GM12891 (cell line): ENCODE measurements at regions not wholly inside any gene's neighbourhood (a gene's known extent, or its start where the extent isn't known, plus 50 kb on each side); places are given as distances from the start of the nearest gene placed in this dataset.
"Not testable (repeated sequence)": the region's sequence is repeated elsewhere in the genome, so short reads cannot be mapped to it uniquely, and the experiment has no call there.

Experiments used
- DNase-seq: peaks from one replicate; pipeline ENCODE4 v3.0.0; 2011; ENCODE audit warnings: low spot score; ENCODE audit not compliant: insufficient read length
- FAIRE-seq: peaks from 2 replicates; lab custom pipeline; 2011; peaks lifted over from hg19 to GRCh38; lab: Jason Lieb, UNC
- PAX5 ChIP-seq: IDR thresholded peaks from 2 replicates; pipeline ENCODE4 v1.6.1; 2011; ENCODE audit warnings: low read length, moderate library complexity, mild to moderate bottlenecking; ENCODE audit not compliant: insufficient read depth, severe bottlenecking
- POLR2A ChIP-seq: IDR thresholded peaks from 2 replicates; pipeline ENCODE4 v1.6.1; 2011; ENCODE audit warnings: low read depth, low read length, control low read depth
- POLR2AphosphoS5 ChIP-seq: IDR thresholded peaks from 2 replicates; pipeline ENCODE4 v1.6.1; 2011; ENCODE audit warnings: low read depth, low read length, control low read depth
- POU2F2 ChIP-seq: IDR thresholded peaks from 2 replicates; pipeline ENCODE4 v1.6.1; 2011; ENCODE audit warnings: low read depth, mild to moderate bottlenecking, control low read depth, low read length, moderate library complexity
- SPI1 ChIP-seq: IDR thresholded peaks from 2 replicates; pipeline ENCODE4 v1.6.1; 2011; ENCODE audit warnings: low read depth, low read length, control low read depth
- TAF1 ChIP-seq: IDR thresholded peaks from 2 replicates; pipeline ENCODE4 v1.6.1; 2011; ENCODE audit warnings: low read depth, low read length, control low read depth

DNA sequence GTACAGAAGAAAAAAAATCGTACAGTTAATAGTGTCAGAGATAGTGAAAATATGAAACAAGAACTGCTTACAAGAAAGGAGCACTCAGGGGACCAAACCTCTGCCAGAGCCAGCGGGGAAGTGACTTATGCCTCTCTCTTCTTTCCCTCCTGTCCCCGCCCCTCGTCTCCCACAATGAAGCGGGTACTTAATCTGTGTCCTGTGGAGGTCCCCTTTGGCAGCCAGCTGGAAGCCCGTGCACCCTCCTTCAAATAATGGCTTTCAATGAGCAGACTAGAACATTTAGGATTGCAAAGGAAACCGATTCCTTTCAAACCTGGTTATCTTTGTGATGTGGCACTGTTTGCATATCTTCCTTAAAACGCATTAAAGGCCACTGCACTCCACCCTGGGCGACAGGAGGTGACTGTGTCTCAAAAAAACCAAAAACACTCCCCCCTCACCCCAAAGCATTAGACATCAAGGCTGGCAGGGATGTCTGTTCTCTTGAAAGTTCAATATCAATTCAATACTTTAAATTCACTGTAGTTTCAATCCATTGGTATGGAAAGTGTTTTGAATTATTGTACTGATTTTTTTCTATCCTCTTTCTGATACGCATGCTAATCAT lies 51.7 kb downstream of the PPIAL4C start:
- DNase-seq, FAIRE-seq: not testable (repeated sequence)

DNA sequence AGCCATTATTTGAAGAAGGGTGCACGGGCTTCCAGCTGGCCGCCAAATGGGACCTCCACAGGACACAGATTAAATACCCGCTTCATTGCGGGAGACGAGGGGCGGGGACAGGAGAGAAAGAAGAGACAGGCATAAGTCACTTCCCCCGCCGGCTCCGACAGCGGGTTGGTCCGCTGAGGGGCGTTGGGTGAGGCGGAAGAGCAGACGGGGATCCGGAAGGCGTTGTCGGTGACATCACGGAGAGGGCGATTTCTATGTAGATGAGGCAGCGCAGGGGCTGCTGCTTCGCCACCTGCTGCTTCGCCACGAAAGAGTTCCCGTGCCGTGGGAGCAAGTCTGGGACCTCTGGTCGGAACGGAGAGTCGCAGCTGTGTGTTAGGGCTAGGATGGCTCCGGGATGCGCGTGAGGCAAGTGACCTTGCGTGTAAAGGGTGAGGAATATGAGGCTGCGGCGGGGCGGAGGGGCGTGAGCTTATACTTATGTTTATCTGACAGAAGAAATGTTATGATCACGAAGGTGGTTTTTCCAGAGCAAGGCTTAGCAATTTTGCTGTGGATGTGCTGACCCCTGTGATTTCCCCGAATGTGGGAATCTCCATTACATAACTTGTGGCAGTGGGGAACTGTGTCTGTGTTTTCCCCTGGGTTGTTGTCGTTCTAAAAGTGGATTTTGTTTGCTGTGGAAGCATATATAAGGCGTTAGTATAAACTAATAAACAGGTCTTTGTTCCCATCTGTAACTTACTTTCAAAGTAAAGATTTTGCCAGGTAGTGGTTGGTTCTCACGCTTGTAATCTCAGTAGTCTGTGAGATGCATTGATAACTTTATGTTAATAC lies 52.9 kb downstream of the PPIAL4C start:
- FAIRE-seq = not testable (repeated sequence)
- DNase-seq = peak; percentile 20
- TF ChIP-seq SPI1 = peak; percentile 52
- TF ChIP-seq PAX5 = peak; percentile 20
- TF ChIP-seq POLR2AphosphoS5 = peak; percentile 100
- TF ChIP-seq POLR2A = peak; percentile 100
- peak; percentile 99 for TF ChIP-seq POU2F2
- peak; percentile 89 for TF ChIP-seq TAF1

DNA sequence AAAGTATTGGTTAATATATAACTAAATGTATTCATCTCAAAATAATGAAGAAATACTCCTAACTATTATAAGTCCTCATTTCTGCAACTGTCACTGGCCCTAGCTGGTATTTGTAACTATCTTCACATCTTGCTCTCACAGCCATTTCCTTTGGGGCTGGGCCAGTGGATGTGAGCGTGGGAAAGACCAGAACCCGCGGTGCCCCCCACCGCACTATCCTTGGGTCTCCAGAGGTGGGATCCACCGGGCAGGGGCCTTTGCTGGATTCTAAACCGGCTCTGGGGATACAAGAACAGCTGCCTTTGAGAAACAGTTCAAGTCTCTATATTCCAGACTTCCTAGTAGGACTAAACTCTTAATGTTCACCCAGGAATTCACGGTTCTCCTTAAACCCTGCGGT lies 54.8 kb downstream of the PPIAL4C start:
- not testable (repeated sequence) for DNase-seq, FAIRE-seq

DNA sequence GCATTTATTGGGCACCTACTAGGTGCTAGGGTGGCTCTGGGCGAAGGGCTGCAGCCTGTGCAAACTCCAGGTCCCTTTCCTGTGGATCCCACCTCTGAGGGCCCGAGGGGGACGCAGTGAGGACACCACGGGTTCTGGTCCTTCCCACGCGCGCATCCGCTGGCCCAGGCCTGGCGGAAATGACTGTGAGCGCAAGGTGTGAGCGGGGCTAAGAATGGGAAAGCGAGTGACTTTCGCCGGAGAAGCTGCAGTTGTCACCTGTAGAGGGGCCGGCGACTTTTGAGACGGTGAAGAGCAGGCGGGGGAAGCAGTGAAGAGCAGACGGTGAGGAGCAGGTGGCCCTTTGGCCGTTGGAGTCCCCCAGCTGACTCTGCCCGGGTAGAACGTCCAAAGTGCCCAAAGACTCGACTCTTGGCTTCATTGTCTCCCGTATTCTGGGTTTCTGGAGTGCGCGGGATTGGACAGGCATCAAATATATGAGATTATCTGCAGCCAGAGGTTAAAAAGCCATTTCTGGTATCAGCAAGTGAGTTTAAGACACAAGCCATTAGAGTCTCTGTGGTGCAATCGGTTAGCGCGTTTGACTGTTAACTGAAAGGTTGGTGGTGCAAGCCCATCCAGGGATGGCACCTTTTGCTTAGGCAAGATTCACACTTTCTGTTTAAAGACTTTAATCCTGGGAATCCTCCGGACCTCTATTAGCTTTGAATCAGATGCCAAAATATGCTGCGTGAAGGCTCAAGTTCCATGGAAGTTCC lies 55.4 kb downstream of the PPIAL4C start:
- not testable (repeated sequence) for FAIRE-seq, DNase-seq

DNA sequence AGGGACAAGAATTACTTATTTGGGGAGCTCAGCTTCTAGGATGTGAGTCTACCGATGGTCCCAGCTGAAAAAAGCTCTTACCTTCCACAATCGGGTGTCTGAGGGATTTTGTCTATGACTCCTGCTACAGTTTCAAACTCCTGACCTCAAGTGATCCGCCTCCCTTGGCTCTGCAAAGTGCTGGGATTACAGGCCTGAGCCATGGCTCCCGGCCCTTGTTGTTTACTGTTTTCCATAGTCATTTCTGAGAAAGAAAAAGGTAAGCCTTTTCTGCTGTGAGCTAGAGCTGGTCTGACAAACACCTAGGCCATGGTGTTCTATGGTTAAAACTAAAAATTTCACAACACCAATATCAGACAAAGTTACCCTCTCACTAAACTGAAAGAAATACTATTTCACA lies 57.5 kb downstream of the PPIAL4C start:
- not testable (repeated sequence) for FAIRE-seq, DNase-seq

DNA sequence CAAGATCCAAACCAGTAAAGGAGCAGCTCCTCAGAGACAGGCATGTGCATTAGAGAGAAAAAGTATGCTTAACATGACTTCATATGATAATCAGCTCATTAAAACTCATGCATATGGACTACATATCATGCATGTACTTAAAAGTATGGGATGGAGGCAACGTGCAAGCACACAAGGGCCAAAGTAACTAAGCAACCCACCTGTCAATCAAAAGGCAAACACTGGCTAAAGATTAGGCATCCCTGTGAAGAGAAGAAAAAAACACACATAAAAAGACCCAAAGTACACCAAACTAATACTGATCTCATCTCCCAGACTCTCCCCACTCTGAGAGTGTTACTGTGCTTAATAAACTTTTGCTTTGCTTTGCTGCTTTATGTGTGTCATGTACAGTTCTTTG lies 61.2 kb downstream of the PPIAL4C start:
- not testable (repeated sequence) for FAIRE-seq, DNase-seq

DNA sequence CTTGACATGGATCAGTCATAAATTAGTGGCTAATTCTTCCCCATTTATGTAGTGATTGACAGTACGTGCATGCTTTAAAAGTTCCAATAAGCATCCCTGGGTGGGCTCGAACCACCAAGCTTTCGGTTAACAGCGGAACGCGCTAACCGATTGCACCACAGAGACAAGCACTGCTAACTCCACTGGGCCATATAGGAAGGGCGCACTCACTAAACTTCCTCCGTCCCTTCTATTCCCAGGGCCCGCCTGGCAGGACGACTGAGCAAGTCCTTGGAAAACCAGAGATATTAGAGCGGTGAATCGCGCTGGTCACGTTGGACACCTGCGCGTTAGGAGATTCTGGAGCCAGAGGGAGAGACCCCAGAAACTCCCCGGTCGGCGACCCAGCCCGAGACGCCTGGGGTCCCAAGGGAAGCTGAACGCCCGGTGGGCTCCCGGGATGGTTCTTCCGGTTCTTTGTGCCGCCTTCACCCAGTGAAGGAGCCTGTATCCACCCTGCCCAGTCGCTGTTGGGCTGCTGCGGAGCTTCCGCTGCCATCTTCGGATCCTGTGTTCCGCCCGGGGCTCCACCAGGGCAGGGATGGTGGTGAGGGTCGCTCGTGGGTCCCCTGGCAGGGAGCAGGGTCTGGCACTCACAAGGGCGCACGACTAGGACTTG lies 62.8 kb downstream of the PPIAL4C start:
- DNase-seq, FAIRE-seq: not testable (repeated sequence)

DNA sequence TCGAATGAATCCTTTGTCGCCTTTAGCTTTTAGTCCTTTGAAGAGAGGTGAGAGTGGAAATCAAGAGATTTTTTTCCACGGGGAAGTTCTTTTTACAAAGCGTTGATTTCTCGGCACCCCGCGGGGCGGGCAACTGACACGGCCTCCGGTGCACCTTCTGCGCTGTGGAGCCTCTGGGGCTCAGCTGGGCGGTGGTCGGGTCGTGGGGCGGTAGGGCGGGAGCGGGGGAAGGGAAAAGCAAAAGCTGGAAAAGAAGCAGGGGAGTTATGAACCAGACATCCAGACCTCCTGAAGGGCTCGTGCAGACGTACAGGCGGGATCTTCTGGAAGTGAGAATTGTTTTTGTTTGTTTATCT lies 63.3 kb downstream of the PPIAL4C start:
- FAIRE-seq, DNase-seq: not testable (repeated sequence)

DNA sequence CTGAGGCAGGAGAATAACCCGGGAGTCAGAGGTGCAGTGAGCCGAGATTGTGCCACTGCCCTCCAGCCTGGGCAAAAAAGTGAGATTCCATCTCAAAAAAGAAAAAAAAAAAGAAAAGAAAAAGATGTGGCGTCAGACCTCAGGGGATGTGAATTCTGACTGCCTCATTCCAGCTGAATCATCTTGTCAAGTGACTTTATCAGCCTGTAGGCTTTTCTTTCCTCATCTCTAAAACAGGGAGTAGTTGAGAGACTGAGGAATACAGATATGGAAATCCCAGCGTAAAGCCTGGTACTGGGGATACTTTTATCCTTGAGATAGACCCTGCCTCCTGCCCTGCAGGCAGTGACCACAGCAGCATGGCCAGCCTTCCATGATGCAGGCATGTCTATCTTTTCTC lies 74.1 kb downstream of the PPIAL4C start:
- not testable (repeated sequence) for DNase-seq, FAIRE-seq

DNA sequence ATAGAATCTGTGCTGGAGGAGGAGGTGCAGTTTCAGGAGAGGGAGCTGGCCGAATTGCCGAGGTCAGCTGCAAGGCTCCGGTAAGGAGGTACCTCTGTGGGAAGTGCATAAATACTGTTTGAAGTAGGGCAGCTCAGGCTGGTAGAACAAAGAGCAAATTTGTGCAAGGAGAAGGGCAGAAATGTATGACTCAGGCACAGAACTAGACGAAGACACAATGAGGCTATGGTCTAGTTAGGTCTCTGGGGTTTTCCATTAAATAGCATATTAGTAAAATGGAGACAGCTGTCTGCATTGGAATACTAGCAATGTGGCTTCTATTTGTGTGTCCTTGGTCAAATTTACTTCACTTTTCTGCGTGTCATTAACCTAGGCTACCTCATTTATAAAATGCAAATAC lies 74.5 kb downstream of the PPIAL4C start:
- FAIRE-seq, DNase-seq: not testable (repeated sequence)

DNA sequence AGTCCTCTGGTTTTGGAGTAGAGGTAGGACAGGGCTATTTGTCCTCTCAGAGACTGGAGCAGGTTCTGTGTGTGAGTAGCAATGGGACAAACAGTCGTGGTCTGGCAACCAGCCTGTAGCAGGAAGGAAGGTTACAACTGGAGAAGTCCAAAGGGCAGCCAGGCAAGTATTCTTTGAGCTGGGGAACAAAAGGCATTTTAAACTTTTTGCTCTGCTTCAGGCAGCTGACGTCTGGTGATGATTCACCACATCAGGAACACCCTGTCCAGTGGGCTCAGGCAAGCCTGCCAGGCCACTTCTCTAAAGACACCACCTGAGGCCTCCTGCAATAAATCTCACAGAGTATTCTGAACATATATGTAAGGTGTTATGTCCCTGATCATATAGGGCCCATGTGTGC lies 81.0 kb downstream of the PPIAL4C start:
- not testable (repeated sequence) for DNase-seq, FAIRE-seq

DNA sequence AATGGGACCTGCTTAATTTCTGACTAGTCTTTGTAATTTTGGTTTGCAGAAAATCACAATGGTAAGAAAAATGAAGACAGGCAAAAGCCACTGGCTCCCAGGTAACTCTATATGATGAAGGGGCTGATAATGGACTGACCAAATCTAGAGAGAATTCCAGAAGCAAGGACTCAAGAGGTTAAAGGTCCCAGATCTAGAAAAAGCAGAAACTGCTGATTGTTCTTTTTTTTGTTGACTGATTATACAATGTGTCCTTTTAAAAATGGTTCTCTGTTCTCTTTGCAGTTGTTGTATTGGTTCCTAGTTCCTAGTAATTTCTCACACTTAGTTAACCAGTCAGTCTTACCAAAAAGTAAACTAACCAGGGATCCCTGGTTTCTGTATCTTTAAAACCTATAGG lies 81.4 kb downstream of the PPIAL4C start:
- not testable (repeated sequence) for DNase-seq, FAIRE-seq

DNA sequence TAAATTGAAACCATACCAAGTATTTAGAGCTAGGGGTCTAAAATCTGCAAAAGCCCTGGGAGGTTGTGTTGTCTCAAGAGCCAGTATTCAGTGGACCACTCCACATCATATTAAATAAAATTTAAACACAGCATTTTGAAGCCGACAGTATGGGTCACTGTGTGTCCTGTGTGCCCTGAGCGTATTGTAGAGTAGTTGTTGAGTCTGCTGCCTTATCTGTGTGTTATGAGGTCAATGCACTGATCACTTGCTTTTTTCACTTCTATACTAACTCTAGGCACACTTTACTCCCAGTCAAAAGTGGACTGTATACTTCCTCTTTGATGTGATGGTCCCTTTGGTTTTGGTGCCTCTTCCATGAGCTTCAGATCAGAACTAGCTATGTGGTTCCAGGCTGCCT lies 81.9 kb downstream of the PPIAL4C start:
- not testable (repeated sequence) for DNase-seq, FAIRE-seq

DNA sequence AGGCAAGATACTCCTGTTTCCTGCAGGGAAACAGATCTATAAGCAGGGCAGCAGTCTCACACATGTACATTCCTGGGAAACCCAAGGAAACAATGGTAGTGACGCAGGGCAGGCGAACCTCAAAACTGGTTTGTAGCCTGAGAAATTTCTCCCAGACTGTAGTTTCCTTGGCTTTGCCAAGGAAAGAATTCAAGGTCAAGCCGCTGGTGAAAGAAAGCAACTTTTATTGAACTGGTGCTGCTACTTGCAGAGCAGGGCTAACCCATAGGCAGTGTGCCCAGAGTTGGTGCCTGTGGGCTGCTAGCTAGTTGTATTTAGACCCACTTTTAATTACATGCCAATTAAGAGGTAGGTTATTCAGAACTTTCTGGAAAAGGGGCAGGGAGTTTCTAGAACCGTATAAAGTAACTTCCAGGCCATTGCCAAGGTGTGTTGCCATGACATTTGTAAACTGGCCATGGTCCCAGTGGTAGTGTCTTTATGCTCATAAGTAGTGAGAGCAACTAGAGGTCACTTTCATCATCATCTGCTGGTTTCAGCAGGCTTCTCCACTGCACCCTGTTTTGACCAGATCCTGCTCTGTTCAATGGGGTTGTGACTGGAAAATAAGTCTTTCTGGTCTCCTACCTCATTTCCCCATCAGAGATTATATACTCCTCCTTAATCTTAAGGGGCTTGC lies 89.7 kb downstream of the PPIAL4C start:
- FAIRE-seq = not testable (repeated sequence)

DNA sequence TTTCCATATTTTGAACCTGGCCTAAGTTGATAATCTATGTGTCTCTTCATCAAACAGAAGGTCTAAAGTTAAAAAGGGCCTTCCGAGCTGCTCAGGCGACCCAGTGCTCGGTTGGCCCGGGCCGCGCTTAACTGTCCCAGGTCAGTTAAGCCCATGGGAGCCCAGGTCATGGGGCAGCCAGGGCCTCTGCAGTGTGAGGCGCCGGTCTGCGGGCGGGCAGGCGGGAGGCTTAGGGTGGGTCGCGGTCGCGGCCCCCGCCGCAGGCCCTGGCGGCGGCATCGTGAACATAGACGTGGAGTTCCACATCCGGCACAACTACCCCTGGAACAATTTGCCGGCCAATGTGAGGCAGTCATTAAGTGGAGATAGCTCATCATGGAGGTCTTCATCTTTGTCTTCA lies 91.3 kb downstream of the PPIAL4C start:
- not testable (repeated sequence) for FAIRE-seq

More for the DNA sequence above, 89.7 kb downstream of the PPIAL4C start:
- DNase-seq = not testable (repeated sequence)

DNA sequence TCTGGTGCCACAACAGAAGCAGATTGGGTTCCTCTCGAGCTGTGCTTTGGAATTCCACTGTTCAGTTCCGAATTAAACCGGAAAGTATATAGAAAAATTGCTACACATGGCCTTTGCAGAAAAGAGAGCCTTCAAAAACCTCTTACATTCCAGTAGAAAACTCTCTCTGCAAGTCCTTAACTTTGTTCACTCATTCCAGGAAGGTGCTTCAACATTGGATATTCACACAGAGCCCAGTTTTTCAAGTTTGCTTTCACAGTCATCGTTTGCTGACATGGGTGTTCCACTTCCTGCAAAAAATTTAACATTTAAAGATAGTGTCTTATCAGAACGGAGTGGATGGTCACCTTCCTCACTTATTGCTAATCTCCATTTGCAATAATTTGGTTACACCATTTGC lies 93.7 kb downstream of the PPIAL4C start:
- not testable (repeated sequence) for FAIRE-seq, DNase-seq

More for the DNA sequence above, 91.3 kb downstream of the PPIAL4C start:
- not testable (repeated sequence) for DNase-seq

DNA sequence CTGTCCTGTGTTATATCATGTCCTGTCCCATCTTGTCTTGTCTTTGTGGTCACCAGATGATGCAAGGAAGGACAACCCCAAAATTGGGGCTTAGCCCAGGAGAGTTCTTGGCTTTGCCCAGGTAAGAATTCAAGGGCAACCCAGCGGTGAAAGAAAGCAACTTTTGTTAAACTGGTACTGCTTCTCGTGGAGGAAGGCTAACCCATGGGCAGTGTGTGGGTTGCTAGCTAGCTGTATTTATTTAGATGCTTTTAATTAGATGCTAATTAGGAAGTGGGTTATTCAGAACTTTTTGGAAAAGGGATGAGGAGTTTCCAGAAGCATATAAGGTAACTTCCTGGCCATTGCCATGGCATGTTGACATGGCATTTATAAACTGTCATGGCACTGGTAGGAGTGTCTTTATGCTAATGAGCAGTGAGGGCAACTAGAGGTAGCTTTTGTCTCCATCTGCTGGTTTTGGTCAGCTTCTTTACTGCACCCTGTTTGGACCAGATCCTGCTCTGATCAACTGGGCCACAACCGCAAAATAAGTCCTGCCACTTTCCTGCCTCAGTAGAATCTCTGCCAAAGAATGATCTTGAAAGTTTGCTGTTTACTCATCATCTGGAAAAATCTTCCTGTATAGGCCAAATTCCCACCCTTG lies 95.8 kb upstream of the FCGR1A start:
- not testable (repeated sequence) for FAIRE-seq, DNase-seq
